SU-DHL-6 (cell line): ENCODE measurements at regions not wholly inside any gene's neighbourhood (a gene's known extent, or its start where the extent isn't known, plus 50 kb on each side); places are given as distances from the start of the nearest gene placed in this dataset.
"Not testable (repeated sequence)": the region's sequence is repeated elsewhere in the genome, so short reads cannot be mapped to it uniquely, and the experiment has no call there.

Source experiments
- CTCF ChIP-seq: fragments of 200-600 bp; sonication (generic); IDR thresholded peaks from one replicate; pipeline ENCODE4 v1.5.1; 2017; ENCODE audit warnings: antibody characterized with exemption, mild to moderate bottlenecking, low read length, moderate library complexity; ENCODE audit not compliant: insufficient read depth, poor library complexity, severe bottlenecking
- EZH2phosphoT487 ChIP-seq: fragments of 200-600 bp; sonication (generic), shearing (Covaris generic); conservative IDR thresholded peaks from 2 replicates; pipeline ENCODE4 v1.6.1; 2018; ENCODE audit warnings: mild to moderate bottlenecking, antibody characterized with exemption, low read length, moderate library complexity, mixed read lengths

- not testable (repeated sequence) for TF ChIP-seq CTCF, EZH2phosphoT487
Measured at GRCh38 chr13:25017176-25017575, 78.8 kb upstream of the PABPC3 start.
